Mucosa of rectum (tissue), 2 donors: ENCODE measurements at regions not wholly inside any gene's neighbourhood (a gene's known extent, or its start where the extent isn't known, plus 50 kb on each side); places are given as distances from the start of the nearest gene placed in this dataset.

ENCODE experiments used
- H3K27ac ChIP-seq, 2 donors: one replicate each; pipeline ENCODE4 v1.7.0; 2013; ENCODE audit warnings: inconsistent platforms in 2 of 2, low read depth in 2 of 2, low read length in 2 of 2
- H3K27me3 ChIP-seq, 2 donors: one replicate each; pipeline ENCODE4 v1.7.0; 2013; ENCODE audit warnings: low read length in 2 of 2; ENCODE audit not compliant: control insufficient read depth in 2 of 2, insufficient read depth in 2 of 2
- H3K36me3 ChIP-seq, 2 donors: one replicate each; pipeline ENCODE4 v1.7.0; 2013; ENCODE audit warnings: low read length in 2 of 2; ENCODE audit not compliant: control insufficient read depth in 2 of 2, insufficient read depth in 2 of 2
- H3K4me1 ChIP-seq, 2 donors: one replicate each; pipeline ENCODE4 v1.7.0; 2013; ENCODE audit warnings: low read length in 2 of 2, mild to moderate bottlenecking in 1 of 2; ENCODE audit not compliant: control insufficient read depth in 2 of 2, insufficient read depth in 2 of 2
- H3K4me3 ChIP-seq, 2 donors: one replicate each; pipeline ENCODE4 v1.7.0; 2013; ENCODE audit warnings: low read length in 2 of 2
- H3K9ac ChIP-seq, 2 donors: one replicate each; pipeline ENCODE4 v1.7.0; 2013; ENCODE audit warnings: low read length in 2 of 2, low read depth in 1 of 2, mild to moderate bottlenecking in 1 of 2
- H3K9me3 ChIP-seq, 2 donors: one replicate each; pipeline ENCODE4 v1.7.0; 2013; ENCODE audit warnings: low read length in 2 of 2; ENCODE audit not compliant: control insufficient read depth in 2 of 2
- donor health status: healthy.
- donor health status: Normal muscosa, but diverticular disease.

DNA sequence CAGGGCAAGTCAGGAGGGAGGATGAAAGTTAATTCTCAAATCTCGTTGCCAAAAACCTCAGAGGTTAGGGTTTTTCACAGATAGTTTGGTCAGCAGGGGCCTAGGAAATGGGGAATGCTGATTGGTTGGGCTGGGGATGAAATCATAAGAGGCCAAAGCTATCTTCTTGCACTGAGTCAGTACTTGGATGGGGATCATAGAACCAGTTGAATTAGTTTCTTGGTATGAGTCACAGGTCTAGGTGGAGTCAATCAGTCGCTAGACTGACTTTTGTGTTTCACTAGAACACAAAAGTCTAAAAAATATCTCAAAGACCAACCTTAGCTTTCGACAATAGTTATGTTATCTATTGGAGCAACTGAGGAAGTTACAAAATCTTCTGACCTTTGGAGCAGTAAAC, 368.5 kb downstream of the TBC1D32 start:
- H3K9ac ChIP-seq: no peak overlapping the region
- no peaks in the 10 kb centered on the region for H3K27me3 ChIP-seq
- no peak overlapping the region for H3K4me3 ChIP-seq
- H3K4me1 ChIP-seq: no peaks in the 10 kb centered on the region
- H3K9me3 ChIP-seq: peaks cover 0 to 2% of the 10 kb centered on the region in 2 donors
- H3K36me3 ChIP-seq: no peaks in the 10 kb centered on the region
- no peak overlapping the region for H3K27ac ChIP-seq

DNA sequence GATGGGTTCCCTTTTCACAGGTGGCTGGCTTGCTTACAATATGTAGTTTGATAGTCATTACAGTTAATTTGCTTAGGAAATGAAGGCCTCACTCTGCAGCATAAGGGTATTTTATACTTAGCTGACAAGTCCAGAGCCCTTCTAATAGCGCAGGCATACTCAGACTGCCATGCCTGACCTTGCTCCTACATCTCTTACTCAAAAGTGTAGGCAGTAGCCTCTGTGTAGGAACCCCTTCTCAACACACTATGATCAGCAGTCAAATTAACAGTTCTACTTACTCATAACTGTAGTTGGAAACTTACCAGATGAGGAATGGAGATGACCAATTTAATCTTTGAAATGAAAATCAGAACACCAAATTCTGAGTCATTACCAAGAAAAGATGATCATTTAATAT, 373.5 kb downstream of the TBC1D32 start:
- Histone ChIP-seq H3K4me1 (no peaks in the 10 kb centered on the region), H3K9me3 (no peaks in the 10 kb centered on the region), H3K27ac (no peak overlapping the region), H3K4me3 (no peak overlapping the region), H3K9ac (no peak overlapping the region), H3K36me3 (no peaks in the 10 kb centered on the region), H3K27me3 (no peaks in the 10 kb centered on the region)

- H3K9ac ChIP-seq: no peak overlapping the region
- no peak overlapping the region for H3K4me3 ChIP-seq
- no peak overlapping the region for H3K27ac ChIP-seq
- no peaks in the 10 kb centered on the region for H3K27me3 ChIP-seq
- H3K4me1 ChIP-seq: no peaks in the 10 kb centered on the region
- H3K36me3 ChIP-seq: no peaks in the 10 kb centered on the region
- H3K9me3 ChIP-seq: no peaks in the 10 kb centered on the region
These were observed 380.2 kb downstream of the TBC1D32 start for GRCh38 chr6:120954111-120954510.

DNA sequence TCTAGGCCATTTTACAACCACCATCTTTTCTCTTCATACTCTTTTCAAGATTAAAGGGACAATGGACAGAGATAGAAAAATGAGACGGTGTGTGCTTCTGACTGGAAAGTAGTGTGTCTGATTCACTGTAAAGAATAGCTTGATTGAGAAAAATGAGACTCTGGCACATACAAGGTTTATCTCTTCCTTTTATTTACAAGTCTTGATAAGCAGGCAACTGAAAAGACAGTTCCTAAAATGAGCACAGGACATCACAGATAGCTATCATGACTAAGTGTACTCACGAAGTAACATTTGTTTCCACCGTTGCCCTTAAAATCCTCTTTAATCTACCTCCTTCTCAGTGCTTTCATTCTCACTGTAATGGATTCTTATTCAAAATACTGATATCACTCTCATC, 383.0 kb downstream of the TBC1D32 start:
- H3K4me3 ChIP-seq: no peak overlapping the region
- H3K9ac ChIP-seq: no peak overlapping the region
- H3K27ac ChIP-seq: no peak overlapping the region
- H3K4me1 ChIP-seq: no peaks in the 10 kb centered on the region
- no peaks in the 10 kb centered on the region for H3K27me3 ChIP-seq
- H3K36me3 ChIP-seq: no peaks in the 10 kb centered on the region
- no peaks in the 10 kb centered on the region for H3K9me3 ChIP-seq

DNA sequence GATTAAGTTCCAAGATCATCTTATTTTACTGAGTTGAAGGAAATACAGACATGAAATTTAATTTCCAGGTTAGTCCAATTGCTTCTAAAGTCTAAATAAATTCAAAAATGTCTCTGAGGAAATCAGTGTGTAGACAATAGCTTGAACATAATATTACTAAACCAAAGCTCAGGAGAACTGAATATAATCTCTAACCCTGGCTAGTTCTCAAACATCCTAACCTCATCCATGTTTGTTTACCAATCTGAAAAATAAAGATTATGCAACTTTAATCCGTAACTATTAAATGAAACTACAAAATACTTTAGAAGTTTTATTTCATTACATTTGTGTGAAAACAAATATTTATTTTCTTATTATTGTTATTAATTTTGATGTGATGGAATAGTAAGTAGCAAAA, 387.2 kb downstream of the TBC1D32 start:
- Histone ChIP-seq H3K36me3 (no peaks in the 10 kb centered on the region), H3K9me3 (no peaks in the 10 kb centered on the region), H3K9ac (no peak overlapping the region), H3K27me3 (no peaks in the 10 kb centered on the region), H3K4me3 (no peak overlapping the region), H3K27ac (no peak overlapping the region), H3K4me1 (no peaks in the 10 kb centered on the region)

GRCh38 chr6:120945905-120946594, 388.2 kb downstream of the TBC1D32 start:
- Histone ChIP-seq H3K9me3 (no peaks in the 10 kb centered on the region), H3K4me1 (no peaks in the 10 kb centered on the region), H3K27me3 (no peaks in the 10 kb centered on the region), H3K9ac (no peak overlapping the region), H3K36me3 (no peaks in the 10 kb centered on the region), H3K4me3 (no peak overlapping the region), H3K27ac (no peak overlapping the region)

DNA sequence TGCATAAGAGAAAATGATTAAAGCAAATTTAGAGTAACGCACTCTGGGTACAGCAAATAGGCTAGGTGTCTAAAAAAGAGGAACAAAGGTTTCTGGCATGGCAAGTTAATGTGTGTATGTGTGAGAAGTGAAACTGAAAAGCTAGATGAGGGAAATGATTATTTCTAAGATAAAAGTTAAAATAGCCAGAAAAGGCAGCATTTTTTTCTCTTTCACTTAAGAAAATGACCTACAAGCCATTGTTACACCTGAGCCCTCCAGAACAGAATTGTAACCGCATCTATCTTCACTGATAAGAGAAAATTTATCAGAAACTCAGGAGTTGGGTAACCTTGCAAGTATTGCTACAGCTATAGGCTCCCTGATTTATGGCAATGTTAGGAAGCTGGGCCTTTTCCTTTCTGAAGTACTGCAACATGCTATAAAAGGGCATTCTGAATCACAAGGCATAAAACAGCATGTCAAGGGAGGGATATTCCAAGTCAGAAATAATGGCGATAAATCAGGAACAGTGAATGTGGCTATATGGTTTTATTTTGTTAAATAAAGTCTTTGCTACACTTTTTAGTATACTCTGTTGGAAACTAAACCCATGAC, 395.3 kb downstream of the TBC1D32 start:
- Histone ChIP-seq H3K36me3 (no peaks in the 10 kb centered on the region), H3K4me3 (no peak overlapping the region), H3K27me3 (no peaks in the 10 kb centered on the region), H3K9me3 (no peaks in the 10 kb centered on the region), H3K4me1 (no peaks in the 10 kb centered on the region), H3K9ac (no peak overlapping the region), H3K27ac (no peak overlapping the region)

- Histone ChIP-seq H3K4me1 (no peaks in the 10 kb centered on the region), H3K9ac (no peak overlapping the region), H3K4me3 (no peak overlapping the region), H3K36me3 (no peaks in the 10 kb centered on the region), H3K27me3 (no peaks in the 10 kb centered on the region), H3K9me3 (no peaks in the 10 kb centered on the region), H3K27ac (no peak overlapping the region)
These were observed 396.0 kb downstream of the TBC1D32 start for GRCh38 chr6:120938164-120938875.

- Histone ChIP-seq H3K9me3 (no peaks in the 10 kb centered on the region), H3K9ac (no peak overlapping the region), H3K4me3 (no peak overlapping the region), H3K36me3 (no peaks in the 10 kb centered on the region), H3K27me3 (no peaks in the 10 kb centered on the region), H3K4me1 (no peaks in the 10 kb centered on the region), H3K27ac (no peak overlapping the region)
These were observed 398.4 kb downstream of the TBC1D32 start for GRCh38 chr6:120935908-120936307.

DNA sequence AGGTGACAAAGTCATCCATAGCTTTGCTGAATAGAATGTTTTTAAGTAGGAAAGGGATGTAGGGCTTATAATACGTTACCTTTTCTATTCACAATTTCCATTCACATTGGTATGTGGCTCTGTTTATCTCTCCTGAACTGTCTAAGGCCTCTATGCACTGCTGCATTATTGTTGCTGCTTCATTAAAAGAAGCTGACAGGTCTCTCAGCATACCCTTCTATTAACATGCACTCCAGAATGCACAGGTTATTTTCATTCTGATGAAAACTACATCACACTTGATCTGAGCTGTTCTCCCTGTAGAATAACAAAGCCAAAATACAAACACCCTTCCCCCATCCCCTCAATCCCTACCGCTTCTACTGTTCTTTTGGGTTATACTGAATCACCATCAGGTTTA, 399.3 kb downstream of the TBC1D32 start:
- Histone ChIP-seq H3K27ac (no peak overlapping the region), H3K4me3 (no peak overlapping the region), H3K27me3 (no peaks in the 10 kb centered on the region), H3K4me1 (no peaks in the 10 kb centered on the region), H3K9ac (no peak overlapping the region), H3K9me3 (no peaks in the 10 kb centered on the region), H3K36me3 (no peaks in the 10 kb centered on the region)
